Uterus (tissue), 2 donors: ENCODE measurements at regions not wholly inside any gene's neighbourhood (a gene's known extent, or its start where the extent isn't known, plus 50 kb on each side); places are given as distances from the start of the nearest gene placed in this dataset.

ENCODE experiments used
- POLR2A ChIP-seq, 2 donors: fragments of 450-650 bp; IDR thresholded peaks; one replicate each; pipeline ENCODE4 v1.6.1; 2016; ENCODE audit warnings: antibody characterized with exemption in 2 of 2, mild to moderate bottlenecking in 1 of 2, moderate library complexity in 1 of 2
- TF ChIP-seq, protein P1 (sequence below), 4 experiments: fragments of 200-600 bp in 2 of 4; fragments of 450-650 bp in 2 of 4; sonication (generic) in 2 of 4; IDR thresholded peaks; one replicate each; pipeline ENCODE4 v1.5.1; 2016 to 2019; ENCODE audit warnings: antibody characterized with exemption in 4 of 4, mild to moderate bottlenecking in 2 of 4, moderate library complexity in 1 of 4

DNA sequence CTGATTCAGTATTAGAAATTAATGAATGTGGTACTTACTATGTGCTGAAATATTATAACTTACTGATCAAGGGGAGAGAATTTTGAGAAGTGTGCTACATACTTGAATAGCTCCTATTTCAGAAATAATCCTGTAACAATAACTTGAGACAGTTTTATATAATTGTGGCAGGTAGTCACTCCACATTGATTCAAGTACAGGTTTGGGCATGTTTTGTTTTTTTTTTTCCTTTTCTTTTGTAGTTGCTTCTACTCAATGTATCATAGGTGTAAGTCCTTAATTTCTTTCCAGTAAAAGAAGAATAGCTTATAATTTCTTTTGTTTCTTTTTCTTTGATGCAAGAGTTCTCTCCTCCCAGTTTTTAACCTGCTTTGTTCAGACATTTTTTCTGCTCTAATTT is 86.1 kb upstream of the ADGRL2 start:
- TF ChIP-seq, protein P1, sequence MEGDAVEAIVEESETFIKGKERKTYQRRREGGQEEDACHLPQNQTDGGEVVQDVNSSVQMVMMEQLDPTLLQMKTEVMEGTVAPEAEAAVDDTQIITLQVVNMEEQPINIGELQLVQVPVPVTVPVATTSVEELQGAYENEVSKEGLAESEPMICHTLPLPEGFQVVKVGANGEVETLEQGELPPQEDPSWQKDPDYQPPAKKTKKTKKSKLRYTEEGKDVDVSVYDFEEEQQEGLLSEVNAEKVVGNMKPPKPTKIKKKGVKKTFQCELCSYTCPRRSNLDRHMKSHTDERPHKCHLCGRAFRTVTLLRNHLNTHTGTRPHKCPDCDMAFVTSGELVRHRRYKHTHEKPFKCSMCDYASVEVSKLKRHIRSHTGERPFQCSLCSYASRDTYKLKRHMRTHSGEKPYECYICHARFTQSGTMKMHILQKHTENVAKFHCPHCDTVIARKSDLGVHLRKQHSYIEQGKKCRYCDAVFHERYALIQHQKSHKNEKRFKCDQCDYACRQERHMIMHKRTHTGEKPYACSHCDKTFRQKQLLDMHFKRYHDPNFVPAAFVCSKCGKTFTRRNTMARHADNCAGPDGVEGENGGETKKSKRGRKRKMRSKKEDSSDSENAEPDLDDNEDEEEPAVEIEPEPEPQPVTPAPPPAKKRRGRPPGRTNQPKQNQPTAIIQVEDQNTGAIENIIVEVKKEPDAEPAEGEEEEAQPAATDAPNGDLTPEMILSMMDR (IDR thresholded peaks at IDR 0.05), result no peak
- TF ChIP-seq POLR2A (IDR thresholded peaks at IDR 0.05), result no peak
